OCI-LY7 (cell line): ENCODE measurements at regions not wholly inside any gene's neighbourhood (a gene's known extent, or its start where the extent isn't known, plus 50 kb on each side); places are given as distances from the start of the nearest gene placed in this dataset.

Source experiments
- CTCF ChIP-seq: fragments of 200-600 bp; sonication (generic); conservative IDR thresholded peaks from 2 replicates; pipeline ENCODE4 v1.5.1; 2014; ENCODE audit warnings: mild to moderate bottlenecking, antibody characterized with exemption, low read length, moderate library complexity, mixed read lengths
- EZH2phosphoT487 ChIP-seq: fragments of 200-600 bp; sonication (generic); IDR thresholded peaks from 2 replicates; pipeline ENCODE4 v1.6.1; 2018; ENCODE audit warnings: low read depth, borderline replicate concordance, mild to moderate bottlenecking, mixed run types, antibody characterized with exemption, low read length, moderate library complexity, mixed read lengths

GRCh38 chr3:11907667-11908660 lies 61.3 kb upstream of the TAMM41 start:
- no peak for TF ChIP-seq CTCF
- no peak for TF ChIP-seq EZH2phosphoT487
